AG09309 (cell line): ENCODE measurements at regions not wholly inside any gene's neighbourhood (a gene's known extent, or its start where the extent isn't known, plus 50 kb on each side); places are given as distances from the start of the nearest gene placed in this dataset.

Experiments used
- DNase-seq: peaks from one replicate; pipeline ENCODE4 v3.0.0-alpha.2; 2010; ENCODE audit warnings: low read depth
- H3K4me3 ChIP-seq: 2 replicates; pipeline ENCODE4 v1.5.1; 2011; ENCODE audit warnings: mild to moderate bottlenecking, low read depth, low read length, moderate library complexity; ENCODE audit not compliant: control insufficient read depth
- TF ChIP-seq, protein P1 (sequence below): IDR thresholded peaks from 2 replicates; pipeline ENCODE4 v1.5.1; 2011; ENCODE audit warnings: mild to moderate bottlenecking, low read depth, low read length, inconsistent platforms; ENCODE audit not compliant: insufficient read depth, control insufficient read depth; ENCODE audit errors: missing control alignments

- H3K4me3 ChIP-seq: no peak overlapping the region
- DNase-seq: no peak
- TF ChIP-seq, protein P1, sequence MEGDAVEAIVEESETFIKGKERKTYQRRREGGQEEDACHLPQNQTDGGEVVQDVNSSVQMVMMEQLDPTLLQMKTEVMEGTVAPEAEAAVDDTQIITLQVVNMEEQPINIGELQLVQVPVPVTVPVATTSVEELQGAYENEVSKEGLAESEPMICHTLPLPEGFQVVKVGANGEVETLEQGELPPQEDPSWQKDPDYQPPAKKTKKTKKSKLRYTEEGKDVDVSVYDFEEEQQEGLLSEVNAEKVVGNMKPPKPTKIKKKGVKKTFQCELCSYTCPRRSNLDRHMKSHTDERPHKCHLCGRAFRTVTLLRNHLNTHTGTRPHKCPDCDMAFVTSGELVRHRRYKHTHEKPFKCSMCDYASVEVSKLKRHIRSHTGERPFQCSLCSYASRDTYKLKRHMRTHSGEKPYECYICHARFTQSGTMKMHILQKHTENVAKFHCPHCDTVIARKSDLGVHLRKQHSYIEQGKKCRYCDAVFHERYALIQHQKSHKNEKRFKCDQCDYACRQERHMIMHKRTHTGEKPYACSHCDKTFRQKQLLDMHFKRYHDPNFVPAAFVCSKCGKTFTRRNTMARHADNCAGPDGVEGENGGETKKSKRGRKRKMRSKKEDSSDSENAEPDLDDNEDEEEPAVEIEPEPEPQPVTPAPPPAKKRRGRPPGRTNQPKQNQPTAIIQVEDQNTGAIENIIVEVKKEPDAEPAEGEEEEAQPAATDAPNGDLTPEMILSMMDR: no peak
Measured at GRCh38 chr11:70865356-70865755, 387.0 kb downstream of the SHANK2 start.

GRCh38 chr11:70866834-70867233 lies 385.5 kb downstream of the SHANK2 start:
- TF ChIP-seq, protein P1: no peak
- no peak for DNase-seq
- no peak overlapping the region for H3K4me3 ChIP-seq

DNA sequence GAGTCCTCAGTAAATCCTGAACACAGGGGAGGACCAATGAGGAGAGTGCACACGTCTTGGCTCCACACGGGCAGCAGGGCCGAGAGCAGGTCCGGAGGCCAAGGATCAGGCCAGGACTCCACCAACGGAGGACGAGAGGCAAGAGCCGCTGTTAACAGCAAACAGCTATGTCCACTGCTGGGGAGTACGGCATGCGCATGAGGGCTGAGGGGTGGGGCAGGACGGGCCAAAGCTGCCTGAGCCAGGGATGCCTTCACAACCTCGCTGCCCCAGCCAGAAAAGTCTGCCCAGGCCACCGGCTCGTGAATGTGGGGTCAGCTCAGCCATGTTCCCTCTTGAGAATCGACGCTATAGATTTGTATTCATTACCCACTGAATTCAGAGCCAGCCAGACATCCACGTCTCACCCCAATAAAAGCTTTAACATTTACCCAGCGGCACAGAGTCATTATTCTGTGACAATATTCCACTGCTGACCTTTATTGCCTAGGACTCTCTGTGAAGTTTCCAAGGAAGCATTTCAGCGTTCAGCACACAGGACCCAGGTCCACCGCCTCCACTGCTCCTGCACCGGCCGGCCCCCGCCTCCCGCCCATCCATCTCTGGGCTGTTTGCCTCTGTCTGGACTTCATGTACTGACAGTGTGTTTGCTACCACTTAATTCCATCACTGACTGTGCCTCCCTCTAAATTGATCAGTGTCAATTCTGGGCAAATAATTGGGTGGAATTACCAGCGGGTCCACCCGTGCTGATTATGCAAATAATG lies 384.9 kb downstream of the SHANK2 start:
- DNase-seq: no peak
- TF ChIP-seq, protein P1: no peak
- no peak overlapping the region for H3K4me3 ChIP-seq

DNA sequence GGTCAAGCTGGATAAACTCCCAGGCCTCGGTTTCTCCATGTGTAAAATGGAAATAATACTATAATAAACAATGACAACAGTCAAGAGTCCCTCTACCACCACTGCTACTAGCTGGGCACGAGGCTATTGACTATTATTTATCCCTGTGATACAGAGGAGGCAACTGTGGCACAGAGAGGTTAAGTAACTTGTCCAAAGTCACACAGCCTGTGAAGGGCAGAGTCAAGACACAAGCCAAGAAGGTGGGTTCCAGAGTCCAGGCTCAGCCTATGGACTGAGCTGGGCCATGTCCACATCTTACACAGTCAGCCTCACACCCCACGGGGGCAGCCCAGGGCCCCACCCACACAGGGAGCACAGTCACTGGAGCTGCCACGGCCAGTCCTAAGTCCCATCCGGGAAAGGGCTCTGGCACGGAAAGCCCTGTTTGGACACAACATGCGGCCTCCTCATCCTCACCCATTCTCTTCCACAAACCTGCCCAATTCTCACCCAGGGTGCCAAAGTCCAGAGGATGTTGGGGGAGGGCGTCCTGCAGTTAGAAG lies 384.0 kb downstream of the SHANK2 start:
- DNase-seq: no peak
- TF ChIP-seq, protein P1: no peak
- H3K4me3 ChIP-seq: no peak overlapping the region

DNA sequence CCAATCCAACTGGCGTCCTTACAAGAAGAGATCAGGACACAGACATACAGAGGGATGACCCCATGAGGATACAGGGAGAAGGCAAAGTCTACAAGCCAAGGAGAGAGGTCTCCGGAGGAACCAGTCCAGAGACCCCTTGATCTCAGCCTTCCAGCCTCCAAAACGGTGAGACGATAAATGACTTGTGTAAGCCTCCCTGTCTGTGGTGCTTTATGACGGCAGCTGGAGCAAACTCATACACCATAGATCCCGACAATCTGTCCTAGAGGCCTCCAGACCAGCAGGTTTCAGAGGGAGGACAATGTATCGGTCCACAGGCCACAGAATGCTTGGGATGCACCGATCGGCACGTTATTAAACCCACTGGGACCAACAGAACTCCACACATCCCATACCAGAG lies 383.3 kb downstream of the SHANK2 start:
- no peak for DNase-seq
- no peak overlapping the region for H3K4me3 ChIP-seq
- TF ChIP-seq, protein P1: no peak

GRCh38 chr11:70871881-70872280 lies 380.5 kb downstream of the SHANK2 start:
- TF ChIP-seq, protein P1: no peak
- H3K4me3 ChIP-seq: no peak overlapping the region
- DNase-seq: no peak
